ENCODE measurements at regions not wholly inside any gene's neighbourhood (a gene's known extent, or its start where the extent isn't known, plus 50 kb on each side); places are given as distances from the start of the nearest gene placed in this dataset.

- no peak for DNase-seq
Observed at GRCh38 chr14:98162856-98163805, 1108.9 kb downstream of the BCL11B start.

- DNase-seq, result no peak
Observed at GRCh38 chr14:98163873-98164272, 1108.1 kb downstream of the BCL11B start.

GRCh38 chr14:98165976-98166375, 1106.0 kb downstream of the BCL11B start:
- DNase-seq, result no peak

DNA sequence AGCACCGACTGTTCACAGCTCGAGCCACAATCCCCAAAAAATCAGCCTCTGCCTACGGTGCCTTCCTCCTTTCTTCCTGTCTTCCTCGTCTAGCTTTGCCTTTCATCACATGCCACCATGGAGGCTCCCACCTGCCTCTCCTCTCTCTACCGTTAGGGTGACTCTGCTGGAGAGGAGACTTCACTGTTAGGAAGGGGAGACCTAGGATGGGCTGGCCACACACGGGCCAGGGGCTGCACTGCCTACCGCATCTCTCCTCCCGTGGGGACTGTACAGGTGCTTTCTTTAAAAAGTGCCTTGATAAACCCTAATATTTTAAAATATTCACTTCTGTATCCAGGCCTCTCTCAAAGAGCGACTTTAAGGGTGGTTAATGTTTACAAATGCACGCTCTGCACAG, 1104.7 kb downstream of the BCL11B start:
- DNase-seq, result no peak

- DNase-seq, result no peak
Observed at GRCh38 chr14:98167705-98168104, 1104.3 kb downstream of the BCL11B start.

DNA sequence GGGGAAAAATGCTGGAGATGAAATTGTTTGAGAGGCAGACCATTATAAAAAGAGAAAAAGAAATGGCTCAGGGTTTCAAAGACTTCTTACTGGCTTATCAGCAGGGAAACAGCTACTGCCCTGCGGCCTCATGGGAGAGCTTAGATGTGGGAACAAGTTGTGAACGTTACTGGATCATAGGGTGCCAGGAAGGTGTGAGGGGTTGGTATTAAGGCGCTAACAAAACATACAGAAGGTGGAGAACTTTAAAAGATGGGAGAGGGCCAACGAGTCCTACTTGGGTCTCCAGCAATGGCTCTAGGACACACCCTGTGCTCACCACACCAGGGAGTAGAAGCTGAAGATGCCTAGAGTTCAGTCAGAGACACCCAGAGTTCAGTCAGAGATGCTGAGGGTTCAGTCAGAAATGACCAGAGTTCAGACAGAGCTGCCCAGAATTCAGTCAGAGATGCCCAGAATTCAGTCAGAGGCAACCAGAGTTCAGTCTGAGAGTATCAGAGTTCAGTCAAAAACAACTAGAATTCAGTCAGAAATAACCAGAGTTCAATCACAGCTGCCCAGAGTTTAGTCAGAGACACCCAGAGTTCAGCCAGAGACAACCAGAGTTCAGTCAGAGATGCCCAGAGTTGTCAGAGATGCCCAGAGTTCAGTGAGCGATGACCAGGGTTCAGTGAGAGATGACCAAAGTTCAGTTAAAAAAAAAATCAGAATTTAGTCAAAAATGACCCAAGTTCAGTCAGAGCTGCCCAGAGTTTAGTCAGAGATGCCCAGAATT, 1103.6 kb downstream of the BCL11B start:
- no peak for DNase-seq

DNA sequence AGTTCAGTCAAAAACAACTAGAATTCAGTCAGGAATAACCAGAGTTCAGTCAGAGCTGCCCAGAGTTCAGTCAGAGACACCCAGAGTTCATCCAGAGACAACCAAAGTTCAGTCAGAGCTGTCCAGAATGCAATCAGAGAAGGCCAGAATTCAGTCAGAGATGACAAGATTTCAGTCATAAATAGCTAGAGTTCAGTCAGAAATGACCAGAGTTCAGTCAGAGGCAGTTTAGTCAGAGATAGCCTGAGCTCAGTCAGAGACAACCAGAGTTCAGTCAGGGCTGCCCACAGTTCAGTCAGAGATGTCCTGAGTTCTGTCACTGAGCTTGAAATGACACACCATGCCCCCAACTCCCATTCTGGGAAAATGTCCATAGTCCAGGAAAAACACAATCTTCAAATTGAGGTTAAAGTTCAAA, 1102.8 kb downstream of the BCL11B start:
- DNase-seq, result no peak

GRCh38 chr14:98170575-98170974, 1101.4 kb downstream of the BCL11B start:
- DNase-seq, result no peak

GRCh38 chr14:98171654-98172053, 1100.3 kb downstream of the BCL11B start:
- DNase-seq, result no peak

GRCh38 chr14:98172243-98172778, 1099.7 kb downstream of the BCL11B start:
- no peak for DNase-seq

GRCh38 chr14:98173305-98173704, 1098.7 kb downstream of the BCL11B start:
- no peak for DNase-seq

GRCh38 chr14:98174041-98174440, 1098.0 kb downstream of the BCL11B start:
- DNase-seq, result no peak

- DNase-seq, result no peak
Observed at GRCh38 chr14:98175436-98175835, 1096.6 kb downstream of the BCL11B start.

DNA sequence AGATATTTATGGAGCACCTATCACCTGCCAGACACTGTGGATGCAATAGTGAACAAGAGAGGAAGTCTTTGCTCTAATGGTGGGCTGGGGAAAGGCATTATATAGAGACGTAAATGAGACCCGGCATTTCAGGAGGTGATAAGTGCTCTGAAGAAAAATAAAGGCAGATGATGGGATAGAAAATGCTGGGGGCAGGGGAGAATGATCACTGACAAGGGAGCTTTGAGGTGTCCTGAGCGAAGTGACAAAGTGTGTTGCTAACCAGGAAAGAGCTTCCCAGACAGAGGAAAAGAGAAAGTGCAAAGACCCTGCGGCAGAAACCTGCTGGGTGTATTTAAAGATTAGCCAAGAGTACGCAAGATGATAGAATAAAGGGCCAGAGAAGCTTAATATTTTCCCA, 1096.1 kb downstream of the BCL11B start:
- no peak for DNase-seq

- no peak for DNase-seq
Observed at GRCh38 chr14:98176892-98177291, 1095.1 kb downstream of the BCL11B start.

GRCh38 chr14:98177551-98177950, 1094.4 kb downstream of the BCL11B start:
- no peak for DNase-seq

- no peak for DNase-seq
Observed at GRCh38 chr14:98181241-98181640, 1090.8 kb downstream of the BCL11B start.

GRCh38 chr14:98181768-98182167, 1090.2 kb downstream of the BCL11B start:
- DNase-seq, result no peak

- DNase-seq, result no peak
Observed at GRCh38 chr14:98182393-98183055, 1089.5 kb downstream of the BCL11B start.

GRCh38 chr14:98183556-98183955, 1088.4 kb downstream of the BCL11B start:
- no peak for DNase-seq

GRCh38 chr14:98184457-98184856, 1087.5 kb downstream of the BCL11B start:
- no peak for DNase-seq

GRCh38 chr14:98185036-98185435, 1087.0 kb downstream of the BCL11B start:
- DNase-seq, result no peak

All from muscle of arm (tissue), 1 donor.